Neural progenitor cell (in vitro differentiated cells): ENCODE measurements at regions not wholly inside any gene's neighbourhood (a gene's known extent, or its start where the extent isn't known, plus 50 kb on each side); places are given as distances from the start of the nearest gene placed in this dataset.

Experiments used
- DNase-seq: peaks from one replicate; pipeline ENCODE4 v3.0.0-alpha.2; 2016; ENCODE audit warnings: low spot score
- H2AFZ ChIP-seq: fragments of 200-600 bp; sonication (generic); replicated peaks from 2 replicates; pipeline ENCODE4 v1.6.1; 2016; ENCODE audit warnings: antibody characterized with exemption
- H3F3A ChIP-seq: fragments of 200-600 bp; sonication (generic); 2 replicates; pipeline ENCODE4 v1.6.1; 2016; ENCODE audit warnings: antibody characterized with exemption, low read depth
- H3K27ac ChIP-seq: fragments of 200-600 bp; sonication (generic); 2 replicates; pipeline ENCODE4 v1.5.1; 2016; ENCODE audit warnings: mild to moderate bottlenecking
- H3K27me3 ChIP-seq: fragments of 200-600 bp; sonication (generic); 2 replicates; pipeline ENCODE4 v1.6.1; 2016; ENCODE audit warnings: mild to moderate bottlenecking, moderate library complexity
- H3K36me3 ChIP-seq: fragments of 200-600 bp; sonication (generic); 2 replicates; pipeline ENCODE4 v1.5.1; 2016
- H3K4me1 ChIP-seq: fragments of 200-600 bp; sonication (generic); 2 replicates; pipeline ENCODE4 v1.6.1; 2016; ENCODE audit warnings: mixed run types
- H3K4me2 ChIP-seq: fragments of 200-600 bp; sonication (generic); 2 replicates; pipeline ENCODE4 v1.6.1; 2016
- H3K4me3 ChIP-seq: fragments of 200-600 bp; sonication (generic); 2 replicates; pipeline ENCODE4 v1.5.1; 2016
- H3K79me2 ChIP-seq: fragments of 200-600 bp; sonication (generic); 2 replicates; pipeline ENCODE4 v1.6.1; 2016; ENCODE audit warnings: low read depth
- H3K9ac ChIP-seq: fragments of 200-600 bp; sonication (generic); 2 replicates; pipeline ENCODE4 v1.6.1; 2016
- H3K9me3 ChIP-seq: fragments of 200-600 bp; sonication (generic); 2 replicates; pipeline ENCODE4 v1.5.1; 2016; ENCODE audit warnings: low read depth
- H4K20me1 ChIP-seq: fragments of 200-600 bp; sonication (generic); 2 replicates; pipeline ENCODE4 v1.6.1; 2016; ENCODE audit warnings: low read depth
- H3K27ac Mint-ChIP-seq: 3 replicates; pipeline ENCODE4 v1.8.0; 2021; ENCODE audit warnings: mixed read lengths
- H3K27me3 Mint-ChIP-seq: 2 replicates; pipeline ENCODE4 v1.8.0; 2022; ENCODE audit warnings: low read depth, mild to moderate bottlenecking, inconsistent platforms, moderate library complexity, mixed read lengths; ENCODE audit not compliant: insufficient read depth
- H3K36me3 Mint-ChIP-seq: 3 replicates; pipeline ENCODE4 v1.8.0; 2021; ENCODE audit warnings: mixed read lengths
- H3K4me1 Mint-ChIP-seq: 3 replicates; pipeline ENCODE4 v1.8.0; 2021; ENCODE audit warnings: mixed read lengths
- H3K4me3 Mint-ChIP-seq: 3 replicates; pipeline ENCODE4 v1.8.0; 2021; ENCODE audit warnings: mild to moderate bottlenecking, moderate library complexity, mixed read lengths
- H3K9me3 Mint-ChIP-seq: 3 replicates; pipeline ENCODE4 v1.8.0; 2020; ENCODE audit warnings: mixed read lengths
- CTCF ChIP-seq: fragments of 200-600 bp; sonication (generic); IDR thresholded peaks from 2 replicates; pipeline ENCODE4 v1.5.1; 2017; ENCODE audit warnings: antibody characterized with exemption, mild to moderate bottlenecking
- EZH2 ChIP-seq: fragments of 200-600 bp; sonication (generic); IDR thresholded peaks from 2 replicates; pipeline ENCODE4 v1.6.1; 2017; ENCODE audit warnings: antibody characterized with exemption, mild to moderate bottlenecking, moderate library complexity
- EZH2phosphoT487 ChIP-seq: fragments of 200-600 bp; sonication (generic); IDR thresholded peaks from 2 replicates; pipeline ENCODE4 v1.6.1; 2017; ENCODE audit warnings: antibody characterized with exemption

- TF ChIP-seq EZH2phosphoT487: no peak
- no peak for TF ChIP-seq EZH2
- no peak for TF ChIP-seq CTCF
- H3K9ac ChIP-seq: no peak overlapping the region
- no peak overlapping the region for H3K4me3 ChIP-seq
- no peaks in the 10 kb centered on the region for H3K4me1 ChIP-seq
- H3K27ac Mint-ChIP-seq: no peak overlapping the region
- H4K20me1 ChIP-seq: no peaks in the 10 kb centered on the region
- no peaks in the 10 kb centered on the region for H3K79me2 ChIP-seq
- H3K36me3 ChIP-seq: no peaks in the 10 kb centered on the region
- no peaks in the 10 kb centered on the region for H3K36me3 Mint-ChIP-seq
- no peak overlapping the region for H2AFZ ChIP-seq
- H3F3A ChIP-seq: no peaks in the 10 kb centered on the region
- no peak for DNase-seq
- H3K4me3 Mint-ChIP-seq: no peak overlapping the region
- no peaks in the 10 kb centered on the region for H3K27me3 ChIP-seq
- no peak overlapping the region for H3K27ac ChIP-seq
- H3K27me3 Mint-ChIP-seq: no peaks in the 10 kb centered on the region
- H3K9me3 Mint-ChIP-seq: peaks cover 6% of the 10 kb centered on the region
- no peak overlapping the region for H3K4me2 ChIP-seq
- peaks cover 8% of the 10 kb centered on the region for H3K9me3 ChIP-seq
- H3K4me1 Mint-ChIP-seq: no peaks in the 10 kb centered on the region
These were observed 1602.3 kb upstream of the PRR20A start for GRCh38 chr13:55538424-55538823.

GRCh38 chr13:55543053-55543452, 1597.7 kb upstream of the PRR20A start:
- Mint-ChIP-seq H3K4me1 (no peaks in the 10 kb centered on the region), H3K36me3 (no peaks in the 10 kb centered on the region), H3K9me3 (peaks cover 4% of the 10 kb centered on the region), H3K27me3 (no peaks in the 10 kb centered on the region), H3K27ac (no peak overlapping the region), H3K4me3 (no peak overlapping the region)
- Histone ChIP-seq H3K4me2 (no peak overlapping the region), H3K9ac (no peak overlapping the region), H3K27me3 (no peaks in the 10 kb centered on the region), H3K27ac (no peak overlapping the region), H3K9me3 (peaks cover 8% of the 10 kb centered on the region), H3K79me2 (no peaks in the 10 kb centered on the region), H3K36me3 (no peaks in the 10 kb centered on the region), H3K4me3 (no peak overlapping the region), H3F3A (no peaks in the 10 kb centered on the region), H3K4me1 (no peaks in the 10 kb centered on the region), H2AFZ (no peak overlapping the region), H4K20me1 (no peaks in the 10 kb centered on the region)
- TF ChIP-seq EZH2phosphoT487: no peak
- no peak for TF ChIP-seq EZH2
- no peak for TF ChIP-seq CTCF
- DNase-seq: no peak

- Histone ChIP-seq H3K79me2 (no peaks in the 10 kb centered on the region), H3K9ac (no peak overlapping the region), H2AFZ (no peak overlapping the region), H3K36me3 (no peaks in the 10 kb centered on the region), H3K27me3 (no peaks in the 10 kb centered on the region), H3K4me1 (no peaks in the 10 kb centered on the region), H3K27ac (no peak overlapping the region), H3K4me2 (no peak overlapping the region), H3K4me3 (no peak overlapping the region), H3F3A (no peaks in the 10 kb centered on the region), H4K20me1 (no peaks in the 10 kb centered on the region), H3K9me3 (no peaks in the 10 kb centered on the region)
- Mint-ChIP-seq H3K27me3 (peaks cover 3% of the 10 kb centered on the region), H3K36me3 (peaks cover 2% of the 10 kb centered on the region), H3K4me3 (no peak overlapping the region), H3K9me3 (peaks cover 21% of the 10 kb centered on the region), H3K4me1 (peaks cover 3% of the 10 kb centered on the region), H3K27ac (no peak overlapping the region)
- no peak for DNase-seq
- TF ChIP-seq CTCF (no peak), EZH2phosphoT487 (no peak)
These were observed 1590.1 kb upstream of the PRR20A start for GRCh38 chr13:55550624-55551023.

GRCh38 chr13:55553701-55554100, 1587.0 kb upstream of the PRR20A start:
- TF ChIP-seq CTCF: no peak
- TF ChIP-seq EZH2phosphoT487: no peak
- TF ChIP-seq EZH2: no peak
- H3K4me1 Mint-ChIP-seq: peaks cover 3% of the 10 kb centered on the region
- Histone ChIP-seq H3K79me2 (no peaks in the 10 kb centered on the region), H3K9me3 (no peaks in the 10 kb centered on the region), H3K27me3 (no peaks in the 10 kb centered on the region), H2AFZ (peak overlapping the region; percentile 38), H3K4me2 (no peak overlapping the region), H4K20me1 (no peaks in the 10 kb centered on the region), H3K36me3 (no peaks in the 10 kb centered on the region), H3K4me3 (no peak overlapping the region), H3K4me1 (no peaks in the 10 kb centered on the region), H3F3A (no peaks in the 10 kb centered on the region), H3K27ac (no peak overlapping the region), H3K9ac (no peak overlapping the region)
- H3K27ac Mint-ChIP-seq: no peak overlapping the region
- H3K27me3 Mint-ChIP-seq: peaks cover 3% of the 10 kb centered on the region
- H3K9me3 Mint-ChIP-seq: peaks cover 26% of the 10 kb centered on the region
- no peak for DNase-seq
- peaks cover 2% of the 10 kb centered on the region for H3K36me3 Mint-ChIP-seq
- H3K4me3 Mint-ChIP-seq: no peak overlapping the region
